Activated naive CD4-positive, alpha-beta T cell treated with anti-CD3 and anti-CD28 coated beads, Interleukin-2, amount 50 U/mL, for 72 hours (primary cell): ENCODE measurements at regions not wholly inside any gene's neighbourhood (a gene's known extent, or its start where the extent isn't known, plus 50 kb on each side); places are given as distances from the start of the nearest gene placed in this dataset.

Source experiments
- ATAC-seq, 2 donors: fragments of 150-1000 bp; cut with Tn5 transposase; 2 replicates each; pipeline ENCODE4 v1.10.0; 2021; ENCODE audit warnings: mild to moderate bottlenecking in 2 of 2, moderate library complexity in 2 of 2
- DNase-seq, 2 donors: peaks; one replicate each; pipeline ENCODE4 v3.0.0; 2021 to 2022; ENCODE audit warnings: low spot score in 2 of 2
- H3K27ac Mint-ChIP-seq, 2 donors: one replicate each; pipeline ENCODE4 v1.8.0; 2022; ENCODE audit warnings: mild to moderate bottlenecking in 2 of 2, mixed read lengths in 2 of 2
- H3K36me3 Mint-ChIP-seq, 2 donors: one replicate each; pipeline ENCODE4 v1.8.0; 2022; ENCODE audit warnings: mixed read lengths in 2 of 2
- H3K9me3 Mint-ChIP-seq, 2 donors: one replicate each; pipeline ENCODE4 v1.8.0; 2022; ENCODE audit warnings: mixed read lengths in 2 of 2

DNA sequence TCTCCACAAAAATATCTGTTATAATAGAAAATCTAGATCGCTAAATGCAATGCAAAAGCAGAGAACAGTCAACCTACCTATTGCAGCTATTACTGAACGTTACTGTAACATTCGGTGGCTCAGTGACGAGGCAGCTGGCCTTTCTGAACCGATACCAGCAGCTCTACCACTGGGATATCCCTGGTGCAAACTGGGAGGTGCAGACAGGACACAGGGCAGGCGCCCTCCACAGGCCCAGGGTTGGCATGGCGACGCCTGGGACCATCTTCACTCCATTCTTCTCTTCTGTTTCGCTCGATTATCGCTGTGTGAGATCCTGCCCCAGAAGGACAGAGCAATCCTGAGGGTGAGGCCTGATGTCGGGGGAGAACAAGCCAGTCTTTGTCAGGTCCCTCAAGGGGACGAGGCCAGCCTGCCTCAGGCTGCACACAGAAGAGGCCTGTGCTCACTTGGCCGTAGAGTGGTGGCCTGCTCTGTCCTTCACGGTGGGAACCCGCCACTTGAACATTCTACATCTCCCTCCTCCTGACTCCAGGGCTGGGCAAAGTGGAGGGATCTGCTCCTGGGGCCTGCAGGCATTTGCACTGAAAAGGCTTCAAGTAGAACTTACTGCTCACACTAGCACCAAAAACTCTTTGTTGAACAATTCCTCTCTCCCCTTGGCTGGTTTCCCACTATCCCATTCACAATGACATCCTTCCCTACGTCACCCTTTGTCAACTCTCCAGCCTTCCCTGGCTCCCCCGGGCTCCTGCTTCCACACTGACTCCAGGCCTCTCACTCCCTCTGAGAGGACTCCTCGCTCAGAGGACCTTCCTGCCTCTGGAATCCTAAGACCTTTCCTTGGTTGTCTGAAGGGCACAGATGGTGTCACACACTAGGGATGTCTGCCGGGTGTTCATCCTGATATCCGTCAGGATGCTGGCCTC, 49.7 kb downstream of the CYRIA start:
- no peak for ATAC-seq
- no peaks in the 10 kb centered on the region for H3K9me3 Mint-ChIP-seq
- H3K36me3 Mint-ChIP-seq: peaks cover 0 to 3% of the 10 kb centered on the region in 2 donors
- no peak overlapping the region for H3K27ac Mint-ChIP-seq
- DNase-seq: no peak

DNA sequence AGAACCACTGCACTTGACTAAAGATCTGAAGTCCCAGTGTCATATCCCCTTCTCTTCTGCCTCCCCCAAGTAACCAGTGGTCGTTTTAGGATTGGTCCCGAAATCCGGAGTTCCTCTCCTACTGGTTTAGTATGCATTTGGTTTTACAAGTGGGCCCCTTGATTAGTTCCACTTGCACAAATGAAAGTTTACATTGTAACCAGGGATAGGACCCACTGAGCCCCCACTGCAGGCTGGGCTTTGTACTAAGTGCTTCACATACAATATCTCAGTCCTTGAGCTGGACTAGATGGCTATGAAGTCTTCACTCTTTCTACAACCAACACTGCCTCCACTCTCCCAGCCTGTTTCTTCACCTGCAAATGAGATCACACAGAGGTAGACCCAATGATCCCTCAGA, 50.4 kb downstream of the CYRIA start:
- ATAC-seq (no peak), DNase-seq (no peak)
- Mint-ChIP-seq H3K9me3 (no peaks in the 10 kb centered on the region), H3K27ac (no peak overlapping the region), H3K36me3 (no peaks in the 10 kb centered on the region)

DNA sequence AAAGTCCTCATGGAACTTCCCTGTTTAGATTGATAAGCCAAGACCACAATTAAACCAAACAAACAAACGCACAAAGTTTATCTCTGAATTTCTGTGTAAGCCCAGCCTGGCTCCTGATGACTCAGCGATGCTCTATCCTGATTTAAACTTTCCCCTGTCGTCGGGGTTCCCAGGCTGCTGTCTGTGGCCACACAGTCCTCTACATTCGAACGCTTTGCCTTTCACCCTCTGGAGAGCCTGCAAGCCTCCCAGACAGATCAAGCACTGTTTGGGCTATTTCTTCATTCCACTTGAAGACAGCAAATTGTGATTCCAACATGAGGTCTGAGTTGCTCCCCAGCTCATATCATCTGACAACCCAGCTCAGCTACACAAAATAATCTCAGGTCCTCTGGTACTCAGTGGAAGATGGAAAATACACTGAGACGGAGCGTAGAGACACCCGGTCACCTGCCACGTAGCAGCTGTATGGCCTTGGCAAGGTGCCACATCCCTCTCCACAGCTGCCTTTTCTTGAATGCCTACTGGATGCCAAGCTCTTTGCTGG, 51.2 kb downstream of the CYRIA start:
- no peaks in the 10 kb centered on the region for H3K36me3 Mint-ChIP-seq
- no peak overlapping the region for H3K27ac Mint-ChIP-seq
- no peaks in the 10 kb centered on the region for H3K9me3 Mint-ChIP-seq
- no peak for ATAC-seq
- no peak for DNase-seq

DNA sequence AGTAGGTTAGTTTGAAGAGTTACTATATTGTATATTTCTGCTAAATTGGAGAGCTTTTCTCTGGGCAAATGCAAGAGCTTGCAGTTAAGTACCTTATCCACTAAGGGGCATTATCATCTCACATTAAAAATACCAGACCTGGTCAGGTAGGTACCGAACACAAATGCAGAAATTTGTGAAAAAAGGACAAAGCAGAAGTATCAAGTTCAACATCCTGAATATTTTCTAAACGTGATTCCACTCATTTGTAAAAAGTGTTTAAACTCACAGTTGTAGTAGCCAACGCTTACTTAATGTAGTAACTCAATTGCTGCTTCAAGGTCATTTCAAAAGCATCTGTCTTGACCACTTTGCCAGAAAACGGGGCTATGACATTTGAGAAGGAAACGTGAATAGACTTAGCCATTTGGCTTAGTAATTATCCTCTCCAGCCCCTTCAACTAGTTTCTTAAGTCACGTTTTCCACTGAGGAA, 52.1 kb downstream of the CYRIA start:
- Mint-ChIP-seq H3K36me3 (no peaks in the 10 kb centered on the region), H3K9me3 (no peaks in the 10 kb centered on the region), H3K27ac (no peak overlapping the region)
- DNase-seq (no peak), ATAC-seq (no peak)

DNA sequence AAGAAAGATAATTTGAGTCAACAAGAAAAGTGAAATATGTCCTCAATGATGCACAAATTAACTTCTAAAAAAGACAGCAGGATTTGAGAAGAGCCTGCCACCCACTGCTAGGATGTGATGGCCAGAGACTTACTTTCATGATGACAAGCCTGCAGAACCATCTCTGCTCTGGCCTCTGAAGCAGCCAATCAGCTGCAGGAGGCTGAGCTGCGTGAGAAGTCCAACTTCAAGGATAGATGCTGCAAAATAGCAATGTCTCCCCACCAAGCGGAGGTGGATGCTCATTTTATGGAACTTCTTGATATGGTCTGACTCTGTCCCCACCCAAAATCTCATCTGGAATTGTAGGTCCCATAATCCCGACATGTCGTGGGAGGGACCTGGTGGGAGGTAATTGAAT, 53.1 kb downstream of the CYRIA start:
- Mint-ChIP-seq H3K36me3 (no peaks in the 10 kb centered on the region), H3K9me3 (no peaks in the 10 kb centered on the region), H3K27ac (no peak overlapping the region)
- DNase-seq (no peak), ATAC-seq (no peak)

DNA sequence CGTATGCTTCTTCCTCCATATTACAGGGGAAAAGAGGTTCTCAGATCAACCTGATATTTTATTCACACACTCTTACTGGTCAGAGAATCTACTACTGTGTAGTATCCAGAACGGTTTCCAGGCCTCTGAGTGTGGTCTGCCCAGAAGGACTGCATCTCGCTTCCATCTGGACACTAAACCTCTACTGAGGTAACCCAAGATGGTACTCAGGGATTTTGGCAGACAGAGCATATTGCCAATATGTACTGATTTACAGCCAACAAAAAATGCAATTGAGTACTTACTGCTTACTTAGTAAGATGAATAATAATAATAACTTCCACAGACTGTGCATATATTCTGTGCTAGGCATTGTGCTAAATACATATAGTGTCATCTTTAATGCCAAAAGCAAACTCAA, 55.8 kb downstream of the CYRIA start:
- ATAC-seq (no peak), DNase-seq (no peak)
- H3K9me3 Mint-ChIP-seq: no peaks in the 10 kb centered on the region
- no peak overlapping the region for H3K27ac Mint-ChIP-seq
- H3K36me3 Mint-ChIP-seq: no peaks in the 10 kb centered on the region

DNA sequence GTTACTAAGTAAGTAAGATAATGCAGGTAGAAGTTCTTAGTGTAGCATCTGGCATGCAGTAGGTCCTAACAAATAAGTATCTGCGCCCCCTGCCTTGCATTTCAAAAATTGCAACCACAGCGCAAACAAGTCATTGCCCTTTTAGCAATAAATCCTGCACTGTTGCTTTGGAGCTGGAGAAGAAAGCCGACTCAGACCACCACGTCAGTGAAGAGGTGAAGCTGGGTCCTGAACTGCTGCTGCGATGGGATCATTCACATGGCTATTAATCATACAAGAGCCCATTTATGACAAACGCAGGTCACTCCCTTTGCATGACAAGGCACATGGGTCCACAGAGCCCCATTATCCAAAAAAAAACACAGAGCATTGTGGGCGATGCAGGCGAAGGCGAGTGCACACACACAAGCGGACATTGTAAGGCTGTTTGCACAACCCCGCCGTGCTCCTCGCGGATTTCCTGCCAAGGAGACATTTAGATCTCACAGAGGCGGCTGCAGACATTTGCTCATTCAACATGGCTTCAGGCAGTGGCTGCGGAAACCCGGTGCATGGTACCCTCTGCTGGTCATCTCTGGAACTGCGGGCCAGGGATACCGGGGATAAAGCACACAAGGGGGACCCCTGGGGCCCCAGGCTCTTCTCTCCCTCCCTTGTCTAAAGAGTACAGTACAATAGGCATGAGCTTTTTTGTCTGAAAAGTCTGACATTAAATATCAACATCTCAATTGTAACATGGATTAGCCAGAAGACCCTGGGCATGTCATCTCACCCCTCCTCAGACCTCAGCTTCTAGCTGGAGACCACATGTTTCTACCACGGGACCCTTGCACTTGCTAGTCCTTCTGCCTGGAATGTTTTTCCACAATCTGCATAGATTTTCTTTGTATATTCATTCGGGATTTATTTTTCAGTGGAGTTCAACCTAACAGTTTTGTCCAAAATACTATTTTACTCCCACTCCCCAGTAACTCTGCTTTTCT, 56.7 kb downstream of the CYRIA start:
- no peak overlapping the region for H3K27ac Mint-ChIP-seq
- H3K36me3 Mint-ChIP-seq: no peaks in the 10 kb centered on the region
- DNase-seq (peak; percentile 80 to 93), ATAC-seq (peak; percentile 87 to 90)
- H3K9me3 Mint-ChIP-seq: no peaks in the 10 kb centered on the region

DNA sequence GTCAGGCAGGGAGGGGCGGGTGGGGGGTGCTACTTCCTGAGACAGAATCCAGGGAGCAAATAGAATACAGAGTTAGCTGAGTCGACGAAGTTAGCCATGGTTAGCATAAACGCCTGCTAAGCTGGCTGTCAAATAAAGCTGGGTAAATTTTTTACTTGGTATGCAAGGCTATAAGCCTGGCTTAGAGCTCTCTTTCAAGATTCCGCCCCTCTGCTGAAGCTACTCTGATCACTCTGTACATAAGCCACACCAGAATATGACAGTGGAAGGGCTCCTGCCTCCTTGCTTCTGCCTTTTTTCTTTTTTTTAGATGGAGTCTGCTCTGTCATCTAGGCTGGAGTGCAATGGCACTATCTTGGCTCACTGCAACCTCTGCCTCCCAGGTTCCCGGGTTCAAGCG, 58.3 kb downstream of the CYRIA start:
- ATAC-seq (no peak), DNase-seq (no peak)
- no peak overlapping the region for H3K27ac Mint-ChIP-seq
- no peaks in the 10 kb centered on the region for H3K9me3 Mint-ChIP-seq
- no peaks in the 10 kb centered on the region for H3K36me3 Mint-ChIP-seq

DNA sequence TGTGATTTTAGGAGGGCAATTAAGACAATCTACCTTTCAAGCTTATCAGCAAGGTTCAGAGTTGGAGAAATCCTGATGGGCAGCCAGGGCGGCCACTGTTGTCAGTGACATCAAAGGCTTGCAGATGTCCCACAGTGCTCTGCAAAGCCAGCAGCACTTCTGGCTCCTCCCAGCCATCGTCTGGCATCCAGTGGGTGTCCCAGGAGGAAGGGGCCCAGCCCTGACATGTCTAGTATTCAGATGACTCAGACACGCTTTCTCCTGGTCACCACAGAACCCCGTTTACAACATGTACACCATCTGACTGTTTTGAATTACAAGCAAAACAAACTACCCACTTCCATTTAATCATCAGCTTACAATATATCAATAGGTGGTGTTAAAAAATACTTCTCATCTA, 61.4 kb downstream of the CYRIA start:
- no peak for ATAC-seq
- H3K36me3 Mint-ChIP-seq: peaks cover 0 to 5% of the 10 kb centered on the region in 2 donors

DNA sequence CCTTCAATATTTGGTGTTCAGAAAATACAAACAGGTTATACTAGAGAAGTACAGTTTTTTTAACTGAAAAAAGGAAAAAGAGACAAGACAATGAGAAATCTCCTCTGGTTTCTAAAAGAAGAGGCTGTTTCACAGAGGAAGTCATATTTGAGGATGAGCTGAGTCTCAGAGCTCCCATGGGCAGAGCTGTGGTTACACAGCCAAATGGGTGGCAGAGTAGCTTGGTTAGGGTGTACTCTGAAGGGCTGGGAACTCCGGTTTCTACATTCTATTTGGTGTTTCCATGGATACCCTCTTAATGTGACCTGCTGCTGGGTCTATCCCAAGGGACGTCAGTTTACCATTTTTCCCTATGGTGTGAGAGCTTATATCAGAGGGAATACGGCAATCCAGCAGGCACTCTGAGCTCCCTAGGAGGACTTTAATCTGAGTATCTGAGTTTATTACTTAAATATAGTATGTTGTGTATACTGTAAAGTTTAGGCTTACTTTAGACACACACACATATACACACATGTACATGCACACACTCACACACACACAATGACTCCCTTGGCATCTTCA, 74.2 kb downstream of the CYRIA start:
- H3K36me3 Mint-ChIP-seq: no peaks in the 10 kb centered on the region
- H3K27ac Mint-ChIP-seq: no peak overlapping the region
- no peaks in the 10 kb centered on the region for H3K9me3 Mint-ChIP-seq
- ATAC-seq (no peak), DNase-seq (no peak)

More for the DNA sequence above, 61.4 kb downstream of the CYRIA start:
- no peak for DNase-seq
- Mint-ChIP-seq H3K9me3 (no peaks in the 10 kb centered on the region), H3K27ac (no peak overlapping the region)

DNA sequence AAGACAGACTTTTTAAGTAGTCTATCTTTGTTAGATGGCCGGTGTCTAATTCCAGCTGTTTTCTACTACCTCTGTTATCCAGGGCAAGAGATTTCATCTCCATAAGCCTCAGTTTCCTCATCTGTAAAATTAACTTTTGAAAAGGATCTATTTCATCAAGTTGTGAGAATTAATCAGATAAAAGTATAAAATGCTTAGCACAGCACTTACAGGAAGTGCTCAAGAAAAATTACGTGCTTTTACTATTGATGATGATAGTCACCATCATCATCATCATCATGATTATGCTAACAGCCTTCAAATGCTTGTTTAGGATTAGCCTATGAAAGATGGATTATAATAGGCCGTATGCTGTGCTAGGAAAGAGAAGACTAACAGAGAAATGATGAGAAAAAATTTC, 76.2 kb downstream of the CYRIA start:
- H3K9me3 Mint-ChIP-seq: no peaks in the 10 kb centered on the region
- DNase-seq: no peak
- H3K27ac Mint-ChIP-seq: no peak overlapping the region
- no peaks in the 10 kb centered on the region for H3K36me3 Mint-ChIP-seq
- ATAC-seq: no peak

DNA sequence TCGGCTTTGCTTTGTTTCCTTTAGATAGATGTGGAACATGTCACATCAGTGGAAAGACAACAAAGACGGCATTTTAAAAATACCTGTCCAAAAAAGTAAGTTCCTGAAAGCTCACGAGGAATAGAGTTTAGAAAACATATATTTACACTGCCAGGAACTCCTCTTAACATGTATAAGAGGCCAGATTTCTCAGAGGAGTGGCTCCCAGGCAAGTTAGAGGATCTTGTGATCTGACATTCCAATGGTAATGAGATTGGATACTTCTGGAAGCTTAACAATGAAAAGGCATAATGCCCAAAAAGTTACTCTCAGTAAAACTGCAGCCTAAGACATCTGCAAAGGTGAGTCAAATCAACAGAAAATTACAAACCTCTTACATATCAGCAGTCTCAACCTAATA, 77.1 kb downstream of the CYRIA start:
- Mint-ChIP-seq H3K9me3 (no peaks in the 10 kb centered on the region), H3K36me3 (no peaks in the 10 kb centered on the region), H3K27ac (no peak overlapping the region)
- no peak for ATAC-seq
- DNase-seq: no peak

DNA sequence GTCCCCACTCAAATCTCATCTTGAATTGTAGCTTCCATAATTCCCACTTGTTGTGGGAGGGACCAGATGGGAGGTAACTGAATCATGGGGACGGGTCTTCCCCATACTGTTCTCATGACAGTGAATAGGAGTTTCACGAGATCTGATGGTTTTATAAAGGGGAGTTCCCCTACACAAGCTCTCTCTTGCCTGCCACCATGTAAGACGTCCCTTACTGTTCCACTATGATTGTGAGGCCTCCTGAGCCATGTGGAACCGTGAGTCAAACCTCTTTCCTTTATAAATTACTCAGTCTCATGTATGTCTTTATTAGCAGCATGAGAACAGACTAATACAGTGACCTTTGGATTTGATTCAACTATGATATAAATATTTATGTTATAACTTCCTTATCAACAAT, 78.0 kb downstream of the CYRIA start:
- H3K27ac Mint-ChIP-seq: no peak overlapping the region
- DNase-seq: no peak
- no peaks in the 10 kb centered on the region for H3K9me3 Mint-ChIP-seq
- no peaks in the 10 kb centered on the region for H3K36me3 Mint-ChIP-seq
- peak; percentile 46 to 61 for ATAC-seq

DNA sequence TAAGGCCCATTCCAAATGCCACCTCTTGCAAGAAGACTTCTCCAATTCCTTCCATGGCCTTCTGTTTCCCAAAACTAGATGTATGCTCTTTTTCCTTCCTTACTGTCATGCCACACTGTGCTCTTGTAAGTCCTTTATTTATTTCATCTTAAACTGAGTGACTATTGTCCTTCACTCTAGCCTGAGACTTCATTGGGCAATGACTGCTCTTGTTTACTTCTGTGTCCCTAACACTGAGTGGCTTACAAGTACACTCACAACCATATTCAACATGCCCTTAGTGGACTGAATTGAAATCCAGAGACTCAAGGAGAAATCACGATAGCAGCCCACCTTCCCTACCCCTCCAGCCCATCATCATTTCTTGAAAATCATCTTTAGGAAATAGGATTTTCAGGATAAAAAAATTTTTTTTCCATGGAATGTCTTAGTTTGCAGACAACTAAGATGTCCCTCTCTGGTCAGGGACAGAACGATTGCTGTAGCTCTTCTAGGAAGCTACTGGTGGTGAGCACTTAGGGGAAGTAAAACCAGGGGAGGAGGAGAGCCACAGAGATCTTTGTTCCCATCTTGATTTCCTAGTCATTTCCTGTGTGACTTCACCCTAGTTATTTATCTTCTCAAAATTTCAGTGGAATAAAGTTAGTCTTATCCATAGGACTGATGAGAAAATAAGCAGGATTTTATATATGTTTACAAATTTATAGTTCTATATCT, 80.7 kb downstream of the CYRIA start:
- no peaks in the 10 kb centered on the region for H3K9me3 Mint-ChIP-seq
- DNase-seq: no peak
- no peak for ATAC-seq
- no peaks in the 10 kb centered on the region for H3K36me3 Mint-ChIP-seq
- no peak overlapping the region for H3K27ac Mint-ChIP-seq

DNA sequence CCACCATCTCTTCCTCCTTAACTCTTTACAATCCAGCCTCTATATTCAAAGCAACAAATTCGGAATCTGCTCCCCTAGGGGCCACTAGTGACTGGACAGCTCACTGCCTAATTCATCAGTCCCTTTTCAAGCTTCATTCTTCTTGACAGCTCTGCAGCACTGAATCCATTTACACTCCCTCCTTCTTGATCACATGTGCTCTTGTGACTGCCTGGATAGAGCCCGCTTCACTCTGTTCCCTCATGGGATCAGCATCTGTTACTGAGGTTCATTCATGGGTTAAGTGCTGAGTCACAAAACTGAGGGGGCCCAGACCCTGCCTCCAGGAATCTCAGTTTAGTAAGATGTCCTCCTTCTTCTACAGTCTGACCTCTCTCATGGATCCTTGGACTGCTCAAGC, 81.5 kb downstream of the CYRIA start:
- no peak overlapping the region for H3K27ac Mint-ChIP-seq
- ATAC-seq (no peak), DNase-seq (no peak)
- H3K9me3 Mint-ChIP-seq: no peaks in the 10 kb centered on the region
- no peaks in the 10 kb centered on the region for H3K36me3 Mint-ChIP-seq

DNA sequence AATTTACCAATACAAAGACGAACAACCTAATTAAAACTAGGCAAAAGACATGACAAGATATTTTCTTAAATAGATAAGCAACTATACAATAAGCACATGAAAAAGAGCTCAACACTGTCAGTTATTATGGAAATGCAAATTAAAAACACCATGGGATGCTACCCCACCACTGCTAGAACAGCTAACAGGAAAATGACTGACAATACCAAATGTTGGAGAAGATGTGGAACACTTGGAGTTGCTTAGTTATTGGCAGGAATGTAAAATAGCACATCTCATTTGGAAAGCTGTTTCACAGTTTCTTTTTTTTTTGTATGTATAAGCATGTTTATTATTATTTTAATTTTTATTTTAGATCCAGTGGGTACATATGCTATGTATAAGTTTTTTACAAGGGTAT, 84.4 kb downstream of the CYRIA start:
- Mint-ChIP-seq H3K27ac (no peak overlapping the region), H3K9me3 (no peaks in the 10 kb centered on the region), H3K36me3 (no peaks in the 10 kb centered on the region)
- no peak for ATAC-seq
- DNase-seq: no peak
